ENCODE measurements at regions not wholly inside any gene's neighbourhood (a gene's known extent, or its start where the extent isn't known, plus 50 kb on each side); places are given as distances from the start of the nearest gene placed in this dataset.

- no peak for TF ChIP-seq CTCF (IDR thresholded peaks at IDR 0.05)
- H3K36me3 ChIP-seq = no peaks in the 10 kb centered on the region
- no peaks in the 10 kb centered on the region for H3K9me3 ChIP-seq
- no peaks in the 10 kb centered on the region for H3K4me1 ChIP-seq (ENCODE audit: control insufficient read depth in 1 of 2, low read depth in 2 of 2)
- no peaks in the 10 kb centered on the region for H3K27me3 ChIP-seq (replicated peaks; ENCODE audit: insufficient read depth)
- no peak for ATAC-seq (ENCODE audit: insufficient number of reproducible peaks, low FRiP score, low read depth)
- H3K4me3 ChIP-seq = no peak overlapping the region
- DNase-seq (ENCODE audit: low spot score) = no peak
- H3K27ac ChIP-seq = no peak overlapping the region
These were observed 416.2 kb upstream of the ADGRL4 start for GRCh38 chr1:79422726-79423125.

GRCh38 chr1:79398501-79398900 lies 392.0 kb upstream of the ADGRL4 start:
- Histone ChIP-seq H3K9me3 (no peaks in the 10 kb centered on the region), H3K4me1 (ENCODE audit: control insufficient read depth in 1 of 2, low read depth in 2 of 2) (no peaks in the 10 kb centered on the region), H3K4me3 (no peak overlapping the region), H3K27me3 (replicated peaks; ENCODE audit: insufficient read depth) (no peaks in the 10 kb centered on the region), H3K27ac (no peak overlapping the region), H3K36me3 (no peaks in the 10 kb centered on the region)
- no peak for TF ChIP-seq CTCF (IDR thresholded peaks at IDR 0.05)
- DNase-seq (ENCODE audit: low spot score) (no peak), ATAC-seq (ENCODE audit: insufficient number of reproducible peaks, low FRiP score, low read depth) (no peak)

GRCh38 chr1:79396901-79397300 lies 390.4 kb upstream of the ADGRL4 start:
- no peak for TF ChIP-seq CTCF (IDR thresholded peaks at IDR 0.05)
- Histone ChIP-seq H3K27me3 (replicated peaks; ENCODE audit: insufficient read depth) (no peaks in the 10 kb centered on the region), H3K27ac (no peak overlapping the region), H3K9me3 (no peaks in the 10 kb centered on the region), H3K4me3 (no peak overlapping the region), H3K36me3 (no peaks in the 10 kb centered on the region), H3K4me1 (ENCODE audit: control insufficient read depth in 1 of 2, low read depth in 2 of 2) (no peaks in the 10 kb centered on the region)
- no peak for ATAC-seq (ENCODE audit: insufficient number of reproducible peaks, low FRiP score, low read depth)
- DNase-seq (ENCODE audit: low spot score) = no peak

DNA sequence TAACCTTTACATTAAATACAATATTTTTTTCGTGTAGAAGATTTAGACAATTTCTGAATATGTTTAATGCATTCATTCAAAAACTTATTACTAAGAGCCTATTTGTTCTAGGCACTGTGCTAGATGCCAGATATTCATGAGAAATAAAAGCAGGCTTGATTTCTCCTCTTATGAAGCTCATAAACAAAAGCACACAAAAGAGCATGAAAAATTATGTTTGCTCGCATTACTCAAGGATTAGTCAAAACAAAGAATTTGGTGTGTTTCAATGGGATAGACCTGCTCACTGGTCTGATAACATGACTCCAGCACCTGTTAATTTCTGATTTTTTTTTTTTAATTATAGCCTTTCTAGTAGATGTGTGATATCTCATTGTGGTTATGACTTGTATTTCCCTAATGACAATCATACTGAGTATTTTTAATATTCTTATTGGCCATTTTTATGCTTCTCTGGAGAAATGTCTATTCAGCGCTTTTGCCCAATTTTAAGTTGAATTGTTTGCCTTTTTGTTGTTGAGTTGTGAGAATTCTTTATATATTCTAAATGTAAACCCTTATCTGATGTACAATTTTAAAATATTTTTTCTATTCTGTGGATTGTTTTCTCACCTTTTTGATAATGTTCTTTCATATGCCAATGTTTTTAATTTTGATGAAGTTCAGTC lies 382.3 kb upstream of the ADGRL4 start:
- no peak overlapping the region for H3K4me3 ChIP-seq
- ATAC-seq (ENCODE audit: insufficient number of reproducible peaks, low FRiP score, low read depth) (no peak), DNase-seq (ENCODE audit: low spot score) (no peak)

GRCh38 chr1:79386730-79387129 lies 380.2 kb upstream of the ADGRL4 start:
- H3K9me3 ChIP-seq = no peaks in the 10 kb centered on the region
- no peak for ATAC-seq (ENCODE audit: insufficient number of reproducible peaks, low FRiP score, low read depth)
- H3K4me3 ChIP-seq = no peak overlapping the region
- no peak for TF ChIP-seq CTCF (IDR thresholded peaks at IDR 0.05)
- DNase-seq (ENCODE audit: low spot score) = no peak
- H3K27me3 ChIP-seq (replicated peaks; ENCODE audit: insufficient read depth) = no peaks in the 10 kb centered on the region
- no peak overlapping the region for H3K27ac ChIP-seq
- no peaks in the 10 kb centered on the region for H3K36me3 ChIP-seq
- no peaks in the 10 kb centered on the region for H3K4me1 ChIP-seq (ENCODE audit: control insufficient read depth in 1 of 2, low read depth in 2 of 2)

More for the DNA sequence above, 382.3 kb upstream of the ADGRL4 start:
- Histone ChIP-seq H3K36me3 (no peaks in the 10 kb centered on the region), H3K4me1 (ENCODE audit: control insufficient read depth in 1 of 2, low read depth in 2 of 2) (no peaks in the 10 kb centered on the region), H3K27ac (no peak overlapping the region), H3K27me3 (replicated peaks; ENCODE audit: insufficient read depth) (no peaks in the 10 kb centered on the region), H3K9me3 (no peaks in the 10 kb centered on the region)
- no peak for TF ChIP-seq CTCF (IDR thresholded peaks at IDR 0.05)
